Thyroid gland (tissue), 4 donors: ENCODE measurements at regions not wholly inside any gene's neighbourhood (a gene's known extent, or its start where the extent isn't known, plus 50 kb on each side); places are given as distances from the start of the nearest gene placed in this dataset.
"Not testable (repeated sequence)": the region's sequence is repeated elsewhere in the genome, so short reads cannot be mapped to it uniquely, and the experiment has no call there.

ENCODE experiments used
- DNase-seq, 2 donors: peaks; one replicate each; pipeline ENCODE4 v3.0.0-alpha.2; 2019
- H3K27ac ChIP-seq, 3 donors: fragments of 200-600 bp; sonication (generic); 1 replicate in 2 of 3; 2 replicates in 1 of 3; pipeline ENCODE4 v1.5.1; 2016 to 2019; ENCODE audit warnings: mild to moderate bottlenecking in 1 of 3, moderate library complexity in 1 of 3
- H3K27me3 ChIP-seq: fragments of 200-600 bp; sonication (generic); one replicate; pipeline ENCODE4 v1.5.1; 2019
- H3K36me3 ChIP-seq, 2 donors: fragments of 200-600 bp; sonication (generic); one replicate each; pipeline ENCODE4 v1.5.1; 2016 to 2019
- H3K4me1 ChIP-seq, 2 donors: fragments of 200-600 bp; sonication (generic); one replicate each; pipeline ENCODE4 v1.5.1; 2017 to 2019
- H3K4me3 ChIP-seq, 3 donors: fragments of 200-600 bp; sonication (generic); replicated peaks in 1 of 3; 1 replicate in 2 of 3; 2 replicates in 1 of 3; pipeline ENCODE4 v1.5.1; 2016; ENCODE audit warnings: mild to moderate bottlenecking in 1 of 3
- H3K9me3 ChIP-seq: fragments of 200-600 bp; sonication (generic); one replicate; pipeline ENCODE4 v1.5.1; 2017
- POLR2A ChIP-seq, 2 donors: fragments of 450-650 bp; IDR thresholded peaks; one replicate each; pipeline ENCODE4 v1.6.1; 2017; ENCODE audit warnings: antibody characterized with exemption in 2 of 2, mild to moderate bottlenecking in 2 of 2, moderate library complexity in 1 of 2
- WGBS, 2 donors: methylation state at CpG; one replicate each; pipeline ENCODE4 v1.1.5; 2017; 5-methylcytosine and 5-hydroxymethylcytosine counted together
- intact Hi-C: fragments of 100-400 bp; cut with DNase I; formaldehyde crosslinking; loops from one replicate; pipeline ENCODE4 v1.15.1; 2023
- TF ChIP-seq, protein P1 (sequence below), 6 experiments: fragments of 200-600 bp in 3 of 6; fragments of 450-650 bp in 3 of 6; sonication (generic) in 3 of 6; IDR thresholded peaks; one replicate each; pipeline ENCODE4 v1.5.1; 2016 to 2019; ENCODE audit warnings: antibody characterized with exemption in 6 of 6, mild to moderate bottlenecking in 2 of 6, inconsistent platforms in 1 of 6, moderate library complexity in 1 of 6

DNA sequence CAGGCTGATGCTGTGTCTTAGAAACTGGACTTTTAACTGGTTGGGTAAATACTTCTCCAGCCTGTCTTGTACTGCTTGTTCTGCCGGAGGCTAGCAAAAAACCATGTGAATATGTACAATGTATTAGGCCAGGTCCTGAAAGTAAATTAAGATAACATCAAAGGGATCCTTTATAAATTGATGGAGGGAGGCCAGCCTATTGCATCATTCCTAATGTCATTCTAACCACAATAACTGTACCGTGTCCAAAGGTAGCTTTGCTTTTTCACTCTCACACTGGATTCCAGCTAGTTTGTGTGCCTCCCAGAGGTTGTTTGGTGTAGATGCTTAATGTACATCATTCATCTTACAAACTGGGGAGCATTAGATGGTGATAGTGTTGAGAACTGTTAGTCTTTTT, 91.2 kb upstream of the SEM1 start:
- intact Hi-C loops: no loop called here
- Histone ChIP-seq H3K27ac (no peak overlapping the region), H3K4me1 (no peaks in the 10 kb centered on the region), H3K9me3 (no peaks in the 10 kb centered on the region), H3K27me3 (no peaks in the 10 kb centered on the region), H3K36me3 (no peaks in the 10 kb centered on the region), H3K4me3 (no peak overlapping the region)
- TF ChIP-seq, protein P1, sequence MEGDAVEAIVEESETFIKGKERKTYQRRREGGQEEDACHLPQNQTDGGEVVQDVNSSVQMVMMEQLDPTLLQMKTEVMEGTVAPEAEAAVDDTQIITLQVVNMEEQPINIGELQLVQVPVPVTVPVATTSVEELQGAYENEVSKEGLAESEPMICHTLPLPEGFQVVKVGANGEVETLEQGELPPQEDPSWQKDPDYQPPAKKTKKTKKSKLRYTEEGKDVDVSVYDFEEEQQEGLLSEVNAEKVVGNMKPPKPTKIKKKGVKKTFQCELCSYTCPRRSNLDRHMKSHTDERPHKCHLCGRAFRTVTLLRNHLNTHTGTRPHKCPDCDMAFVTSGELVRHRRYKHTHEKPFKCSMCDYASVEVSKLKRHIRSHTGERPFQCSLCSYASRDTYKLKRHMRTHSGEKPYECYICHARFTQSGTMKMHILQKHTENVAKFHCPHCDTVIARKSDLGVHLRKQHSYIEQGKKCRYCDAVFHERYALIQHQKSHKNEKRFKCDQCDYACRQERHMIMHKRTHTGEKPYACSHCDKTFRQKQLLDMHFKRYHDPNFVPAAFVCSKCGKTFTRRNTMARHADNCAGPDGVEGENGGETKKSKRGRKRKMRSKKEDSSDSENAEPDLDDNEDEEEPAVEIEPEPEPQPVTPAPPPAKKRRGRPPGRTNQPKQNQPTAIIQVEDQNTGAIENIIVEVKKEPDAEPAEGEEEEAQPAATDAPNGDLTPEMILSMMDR (IDR thresholded peaks at IDR 0.05): no peak
- no peak for TF ChIP-seq POLR2A (IDR thresholded peaks at IDR 0.05)
- 45 to 66% methylated on average over 2 of the region's 2 CpGs for WGBS, 2 donors
- DNase-seq: no peak

DNA sequence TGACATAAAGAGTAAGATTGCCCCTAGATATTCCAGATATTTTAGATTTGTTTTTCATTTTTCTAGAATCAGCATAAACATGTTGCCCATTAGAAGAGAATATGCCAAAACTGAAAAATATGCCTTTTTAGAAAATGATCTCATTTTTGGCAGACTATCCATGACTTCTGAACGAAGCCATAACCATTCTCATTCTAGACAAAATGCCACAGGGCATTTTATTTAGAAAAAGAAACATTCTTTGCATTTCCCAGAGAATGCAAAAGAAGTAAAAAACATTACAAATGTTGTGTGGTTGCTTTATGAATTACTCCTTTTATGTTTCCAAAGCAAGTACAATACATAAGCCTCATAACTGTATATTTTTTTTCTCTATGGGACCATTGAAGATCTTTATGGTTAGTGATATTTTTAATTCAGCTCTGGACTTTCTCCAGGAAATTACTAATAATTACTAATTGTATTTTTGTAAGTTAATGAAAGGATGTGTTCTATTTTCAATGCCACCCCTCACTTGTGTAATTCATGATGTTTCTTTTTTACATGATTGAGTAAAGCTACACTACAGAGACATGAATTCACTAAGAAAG, 109.6 kb upstream of the SEM1 start:
- no peak for DNase-seq
- no peak overlapping the region for H3K4me3 ChIP-seq
- 56 to 58% methylated on average over 1 of the region's 1 CpG for WGBS, 2 donors
- no peaks in the 10 kb centered on the region for H3K36me3 ChIP-seq
- no peaks in the 10 kb centered on the region for H3K27me3 ChIP-seq
- no peaks in the 10 kb centered on the region for H3K9me3 ChIP-seq
- intact Hi-C loops: no loop called here
- H3K27ac ChIP-seq: no peak overlapping the region
- TF ChIP-seq, protein P1 (IDR thresholded peaks at IDR 0.05): no peak
- no peak for TF ChIP-seq POLR2A (IDR thresholded peaks at IDR 0.05)
- H3K4me1 ChIP-seq: no peaks in the 10 kb centered on the region

GRCh38 chr7:96821131-96821530, 111.5 kb upstream of the SEM1 start:
- intact Hi-C loops, H3K4me3 ChIP-seq, DNase-seq, H3K4me1 ChIP-seq, H3K27me3 ChIP-seq, H3K9me3 ChIP-seq, H3K36me3 ChIP-seq, H3K27ac ChIP-seq: not testable (repeated sequence)
- WGBS, 2 donors: 100% methylated on average over 1 of the region's 1 CpG

GRCh38 chr7:96822824-96823223, 113.2 kb upstream of the SEM1 start:
- 79 to 84% methylated on average over 2 of the region's 2 CpGs for WGBS, 2 donors
- Histone ChIP-seq H3K4me1 (no peaks in the 10 kb centered on the region), H3K9me3 (no peaks in the 10 kb centered on the region), H3K27me3 (no peaks in the 10 kb centered on the region), H3K4me3 (no peak overlapping the region), H3K27ac (no peak overlapping the region), H3K36me3 (no peaks in the 10 kb centered on the region)
- DNase-seq: no peak
- intact Hi-C loops: no loop called here
- TF ChIP-seq, protein P1 (IDR thresholded peaks at IDR 0.05): no peak
- no peak for TF ChIP-seq POLR2A (IDR thresholded peaks at IDR 0.05)

DNA sequence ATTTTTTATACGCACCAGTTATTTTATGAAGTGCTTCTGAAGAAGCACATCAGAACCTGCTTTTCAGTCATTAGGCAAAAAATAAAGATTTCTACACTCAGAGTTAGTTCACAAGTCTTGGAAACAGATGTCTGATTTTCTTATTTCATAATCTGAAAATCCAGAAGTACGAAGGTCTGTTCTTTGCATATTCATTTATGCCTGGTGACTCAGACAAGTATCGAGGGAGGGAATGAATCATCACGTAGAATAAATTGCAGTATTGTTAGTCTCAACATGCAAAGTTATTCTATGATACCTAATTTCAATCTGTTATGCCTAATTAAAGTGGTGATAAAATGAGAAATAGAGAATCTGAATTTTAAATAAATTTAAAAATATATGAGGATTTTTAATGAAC, 113.6 kb upstream of the SEM1 start:
- no peak for DNase-seq
- Histone ChIP-seq H3K27ac (no peak overlapping the region), H3K27me3 (no peaks in the 10 kb centered on the region), H3K9me3 (no peaks in the 10 kb centered on the region), H3K36me3 (no peaks in the 10 kb centered on the region), H3K4me1 (no peaks in the 10 kb centered on the region), H3K4me3 (no peak overlapping the region)
- intact Hi-C loops: no loop called here
- WGBS, 2 donors: 70 to 77% methylated on average over 4 of the region's 4 CpGs
- no peak for TF ChIP-seq POLR2A (IDR thresholded peaks at IDR 0.05)
- TF ChIP-seq, protein P1 (IDR thresholded peaks at IDR 0.05): no peak

- WGBS, 2 donors: 52 to 62% methylated on average over 1 of the region's 1 CpG
- no peaks in the 10 kb centered on the region for H3K36me3 ChIP-seq
- H3K27me3 ChIP-seq: no peaks in the 10 kb centered on the region
- no peaks in the 10 kb centered on the region for H3K4me1 ChIP-seq
- no peak for DNase-seq
- H3K4me3 ChIP-seq: no peak overlapping the region
- no peak overlapping the region for H3K27ac ChIP-seq
- intact Hi-C loops: no loop called here
- H3K9me3 ChIP-seq: no peaks in the 10 kb centered on the region
- TF ChIP-seq POLR2A (IDR thresholded peaks at IDR 0.05): no peak
- TF ChIP-seq, protein P1 (IDR thresholded peaks at IDR 0.05): no peak
Measured at GRCh38 chr7:96824686-96825085, 115.0 kb upstream of the SEM1 start.
